ENCODE measurements at regions not wholly inside any gene's neighbourhood (a gene's known extent, or its start where the extent isn't known, plus 50 kb on each side); places are given as distances from the start of the nearest gene placed in this dataset.

DNA sequence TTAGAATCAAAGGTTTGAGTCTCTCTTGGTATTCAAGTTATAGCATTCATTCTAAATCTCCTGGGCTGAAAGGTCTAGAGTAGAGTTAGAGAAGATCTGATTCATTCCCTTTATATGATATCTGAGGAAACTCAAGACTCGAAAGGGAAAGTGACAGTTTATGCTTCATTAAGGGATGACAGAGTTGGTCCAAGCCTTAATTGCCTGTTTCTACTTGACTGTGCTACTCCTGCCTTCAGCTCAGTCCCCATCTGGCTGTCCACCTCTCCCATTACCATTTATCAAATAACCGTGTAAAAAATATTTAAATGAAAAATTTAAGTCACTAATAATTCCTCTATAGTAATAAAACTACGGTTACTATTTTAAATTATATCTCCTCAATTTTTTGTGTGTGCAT lies 537.1 kb upstream of the MEX3C start:
- no peak for DNase-seq

- DNase-seq, result no peak
These were observed 541.7 kb upstream of the MEX3C start for GRCh38 chr18:51739044-51739666.

DNA sequence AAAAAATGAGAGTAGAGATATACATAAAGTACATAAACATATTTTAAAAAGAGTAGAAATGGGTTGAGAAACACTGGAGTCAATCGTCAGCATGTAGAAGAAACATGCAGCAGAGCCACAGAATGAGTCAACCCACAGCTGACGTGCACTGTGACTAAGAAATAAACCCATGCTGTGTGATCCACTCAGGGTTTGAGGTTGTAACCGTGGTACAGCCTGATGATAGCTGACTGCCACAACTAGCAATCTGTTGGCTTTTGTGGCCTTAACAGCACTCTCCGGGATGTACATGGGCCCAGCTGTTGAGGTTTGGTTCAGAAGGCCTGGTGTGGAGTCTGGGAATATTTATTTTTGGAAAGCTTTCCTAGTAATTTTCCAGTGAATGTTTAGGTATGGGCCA lies 554.4 kb upstream of the MEX3C start:
- no peak for DNase-seq

- DNase-seq, result no peak
These were observed 556.0 kb upstream of the MEX3C start for GRCh38 chr18:51753365-51754057.

DNA sequence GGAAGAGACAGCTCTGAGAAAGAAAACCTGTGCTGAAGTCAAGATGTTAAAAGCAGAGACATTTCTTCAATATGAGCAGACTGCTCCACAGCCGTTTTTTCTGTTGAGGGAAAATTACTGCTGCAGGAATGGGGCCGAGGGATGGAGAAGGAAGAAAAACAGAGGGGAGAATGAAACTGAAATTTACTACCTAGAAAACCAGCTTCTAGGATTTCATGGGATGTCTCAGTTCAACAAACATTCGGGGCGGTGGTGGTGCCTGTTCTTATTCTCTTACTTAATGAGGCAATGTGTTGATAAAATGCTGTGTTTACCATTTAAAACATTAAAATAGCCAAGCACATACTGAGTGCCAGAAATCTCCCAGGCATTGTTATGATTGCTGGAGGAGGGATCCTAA lies 557.1 kb upstream of the MEX3C start:
- no peak for DNase-seq

DNA sequence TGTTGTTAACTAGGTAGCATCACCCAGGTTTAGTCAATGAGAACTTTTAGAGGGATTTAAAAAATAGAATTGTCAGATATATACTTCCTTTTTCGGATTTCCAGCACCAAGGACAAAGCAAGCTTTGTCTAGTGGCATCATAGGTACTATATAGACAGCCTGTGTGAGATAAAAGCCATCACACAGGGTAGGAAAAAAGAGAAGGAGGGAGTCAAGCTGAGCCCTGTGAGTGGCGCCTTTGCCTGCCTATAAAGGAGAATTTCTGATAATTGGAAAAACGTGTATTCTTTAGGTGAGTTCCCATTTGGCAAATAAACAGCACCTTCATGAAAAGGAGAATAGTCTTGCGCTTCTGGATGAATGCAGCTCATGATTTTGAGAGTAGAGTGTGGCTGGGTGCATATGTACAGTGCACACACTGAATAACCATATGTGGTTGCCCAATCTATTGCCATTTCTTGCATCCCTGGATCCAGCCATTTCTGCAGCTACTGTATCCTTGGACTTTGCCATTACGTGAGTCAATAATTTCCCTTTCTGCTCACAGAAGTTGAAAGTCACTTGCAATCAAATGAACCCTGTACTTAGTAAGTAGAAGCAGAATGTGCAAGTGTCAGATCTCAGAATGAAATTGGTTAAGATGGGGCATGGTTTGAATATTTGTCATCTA lies 559.9 kb upstream of the MEX3C start:
- DNase-seq, result no peak

DNA sequence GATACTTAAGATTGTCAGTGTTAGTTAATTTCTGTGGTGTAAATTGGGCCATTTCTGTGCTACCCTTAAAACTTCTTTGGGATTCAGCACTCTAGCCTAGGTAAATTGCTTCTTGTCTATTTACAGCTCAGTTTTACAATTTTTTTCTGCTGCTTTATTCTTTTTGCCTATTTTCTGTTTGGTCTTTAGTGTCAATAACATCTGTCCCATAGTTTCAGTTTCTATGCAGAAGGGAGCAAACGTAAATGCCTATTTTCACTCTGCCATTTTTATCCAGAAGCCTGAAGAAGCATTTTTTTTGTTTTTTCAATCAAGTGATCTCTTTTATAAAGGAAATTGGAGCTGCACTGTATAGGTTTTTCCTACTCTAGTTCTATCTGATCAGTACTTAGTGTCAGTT lies 564.9 kb upstream of the MEX3C start:
- no peak for DNase-seq

DNA sequence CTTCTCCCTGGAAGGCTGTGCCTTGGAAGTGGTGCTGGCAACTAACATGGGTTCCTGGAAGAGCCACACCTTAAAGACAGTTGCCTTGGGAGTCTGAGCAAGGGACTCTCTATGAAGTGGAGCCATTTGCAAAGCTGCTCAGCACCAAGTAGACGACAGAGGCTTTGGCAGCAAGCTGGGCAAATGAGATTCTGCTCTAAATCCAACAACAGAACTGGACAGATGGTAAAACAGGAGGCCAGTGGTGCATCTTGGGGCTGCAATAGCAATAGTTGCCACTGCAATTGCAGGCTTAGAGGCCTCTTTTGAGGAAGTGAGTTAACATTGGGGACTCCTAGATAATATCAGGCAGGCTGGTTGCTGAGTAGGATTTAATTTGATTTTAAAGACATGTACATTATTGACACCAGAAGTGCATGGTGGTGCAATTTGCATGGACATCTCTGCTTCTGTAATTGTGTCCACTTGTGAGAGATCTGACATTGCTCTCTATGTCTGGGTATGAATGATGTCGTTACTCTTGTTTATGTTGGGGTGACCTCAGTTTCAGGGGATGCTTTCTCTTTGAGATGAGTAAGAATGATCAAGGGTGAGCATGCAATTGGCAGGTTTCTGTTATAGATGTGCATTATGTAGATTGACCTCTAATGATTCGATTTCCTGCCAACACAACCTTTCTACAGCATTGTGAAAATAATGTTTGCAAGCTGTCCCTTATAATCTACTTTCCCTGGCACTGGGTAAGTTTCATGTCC lies 568.3 kb upstream of the MEX3C start:
- DNase-seq, result no peak

DNA sequence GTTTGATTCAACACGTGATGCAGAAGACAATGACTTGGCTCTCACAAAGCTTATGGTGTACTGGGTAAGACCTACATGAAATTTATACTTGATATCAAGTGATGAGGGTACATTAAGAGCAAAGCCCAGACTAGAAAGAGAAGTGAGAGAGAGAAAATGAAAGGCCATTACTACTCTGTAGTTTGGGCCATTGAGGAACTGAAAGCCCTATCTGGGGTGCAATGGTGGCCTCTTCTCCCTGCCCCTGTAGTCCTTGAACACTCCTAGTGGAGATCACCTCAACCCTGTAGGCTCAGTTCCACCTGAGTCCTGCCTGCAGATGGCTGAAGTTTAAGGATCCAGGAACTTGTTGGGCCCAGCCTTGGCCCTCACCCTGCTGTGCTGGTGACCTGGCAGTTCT lies 569.8 kb upstream of the MEX3C start:
- DNase-seq, result no peak

DNA sequence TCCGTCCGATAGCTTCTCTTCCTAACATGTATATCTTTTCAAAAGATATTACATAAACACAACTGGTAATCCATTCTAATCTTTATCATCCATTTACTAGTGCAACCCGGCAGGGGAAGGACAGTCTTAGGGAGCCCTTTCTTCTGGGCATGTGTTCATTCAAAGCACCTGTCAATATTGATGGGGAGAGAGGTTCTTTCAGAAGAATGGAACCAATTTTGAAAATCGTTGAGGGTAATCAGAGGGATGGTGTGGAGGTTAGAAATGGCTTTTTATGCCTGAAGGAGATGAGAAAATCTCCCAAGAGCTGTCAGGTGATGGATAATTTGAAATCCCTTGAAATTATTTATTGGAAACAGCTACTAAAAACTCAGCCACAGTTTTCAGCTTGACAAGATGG lies 561.9 kb upstream of the DCC start:
- DNase-seq, result no peak

DNA sequence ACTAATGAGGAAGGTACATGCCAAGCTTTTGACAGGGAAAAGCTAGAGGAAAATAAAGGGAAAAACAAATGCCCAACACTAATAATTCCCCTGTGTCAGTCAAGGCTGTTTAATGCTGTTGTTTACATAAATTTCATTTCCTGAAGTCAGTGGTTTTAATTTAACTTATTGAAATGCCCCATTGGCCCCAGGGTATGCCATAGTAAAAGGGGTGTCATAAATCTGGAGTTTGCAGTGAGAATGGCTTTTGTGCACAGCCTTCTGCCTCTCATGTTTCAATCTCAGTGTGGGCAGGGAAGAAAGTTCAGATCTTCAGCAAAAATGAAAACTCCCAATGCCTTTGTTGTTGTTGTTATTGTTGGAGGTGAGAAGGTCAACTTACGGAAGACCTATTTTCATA lies 550.1 kb upstream of the DCC start:
- no peak for DNase-seq

GRCh38 chr18:51801514-51801913 lies 538.5 kb upstream of the DCC start:
- DNase-seq, result no peak

DNA sequence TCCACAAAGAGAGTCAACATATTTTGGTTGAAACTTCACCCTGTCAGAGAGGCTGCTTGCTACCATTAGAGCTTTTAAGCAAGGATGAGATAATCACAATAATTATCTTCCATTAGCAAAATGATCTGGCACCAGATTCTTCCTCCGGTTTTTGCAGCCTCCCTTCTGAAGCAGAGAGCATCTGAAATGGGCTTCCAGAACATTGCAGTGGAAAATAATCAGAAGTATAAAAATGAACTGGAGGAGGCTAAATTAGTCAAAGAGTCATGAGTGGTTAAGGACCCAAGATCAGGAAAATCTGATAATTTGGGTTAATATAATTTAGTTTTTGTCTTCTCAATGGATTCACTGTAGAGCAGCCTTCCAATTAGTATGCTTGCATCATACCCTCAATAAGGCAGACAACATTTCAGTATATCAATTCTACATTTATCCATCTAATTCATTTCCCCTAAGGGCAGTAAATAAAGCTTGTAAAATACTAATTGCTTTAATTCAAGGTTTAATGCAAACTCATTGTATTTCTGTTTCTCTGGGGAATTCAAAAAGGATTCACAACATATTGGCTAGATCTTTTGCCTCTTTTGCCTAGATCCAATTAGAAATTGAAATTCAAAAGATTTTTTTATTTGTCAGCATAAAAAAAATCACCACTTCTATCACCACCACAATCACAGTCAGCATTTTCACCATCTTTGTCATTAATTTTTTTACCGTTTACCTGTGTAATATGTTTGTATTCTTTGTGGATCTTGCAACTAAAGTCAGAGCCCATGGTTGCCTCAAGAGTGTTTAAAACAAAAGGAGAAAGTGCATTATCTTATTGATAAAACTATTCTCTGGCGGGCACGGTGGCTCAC lies 537.2 kb upstream of the DCC start:
- DNase-seq, result no peak

DNA sequence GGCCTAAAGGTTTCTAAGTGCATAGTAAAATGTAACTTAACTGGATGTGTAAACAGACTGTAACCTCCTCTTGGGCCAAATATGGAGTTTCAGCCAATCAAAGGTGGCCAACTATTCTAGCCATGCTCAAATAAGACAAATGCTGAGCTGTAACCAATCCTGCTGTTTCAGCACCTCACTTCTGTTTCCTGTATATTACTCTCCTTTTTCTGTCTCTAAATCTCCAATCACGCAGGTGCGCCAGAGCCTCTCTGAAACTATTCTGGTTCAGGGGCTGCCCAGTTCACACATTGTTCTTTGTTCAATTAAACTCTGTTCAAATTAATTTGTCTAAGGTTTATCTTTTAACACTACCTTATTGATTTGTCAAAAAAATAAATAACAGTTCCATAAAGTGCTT lies 532.7 kb upstream of the DCC start:
- no peak for DNase-seq

GRCh38 chr18:51811883-51812282 lies 528.1 kb upstream of the DCC start:
- DNase-seq, result no peak

DNA sequence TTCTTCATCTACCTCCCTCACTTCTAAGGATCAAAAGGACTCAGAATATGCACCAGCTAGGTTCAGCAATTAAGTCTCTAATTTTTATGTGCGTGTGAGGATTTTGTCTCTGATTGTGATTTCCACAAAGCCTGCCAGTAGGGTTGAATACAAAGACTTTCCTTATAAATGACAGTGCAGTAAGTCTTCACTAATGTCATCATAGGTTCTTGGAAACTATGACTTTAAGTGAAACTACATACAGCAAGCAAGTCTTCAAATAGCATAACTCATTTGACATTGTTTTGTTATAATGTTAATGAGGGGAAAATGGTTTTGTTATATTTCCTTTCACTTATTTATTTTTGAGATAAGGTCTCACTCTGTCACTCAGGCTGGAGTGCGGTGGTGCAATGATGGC lies 526.3 kb upstream of the DCC start:
- DNase-seq, result no peak

DNA sequence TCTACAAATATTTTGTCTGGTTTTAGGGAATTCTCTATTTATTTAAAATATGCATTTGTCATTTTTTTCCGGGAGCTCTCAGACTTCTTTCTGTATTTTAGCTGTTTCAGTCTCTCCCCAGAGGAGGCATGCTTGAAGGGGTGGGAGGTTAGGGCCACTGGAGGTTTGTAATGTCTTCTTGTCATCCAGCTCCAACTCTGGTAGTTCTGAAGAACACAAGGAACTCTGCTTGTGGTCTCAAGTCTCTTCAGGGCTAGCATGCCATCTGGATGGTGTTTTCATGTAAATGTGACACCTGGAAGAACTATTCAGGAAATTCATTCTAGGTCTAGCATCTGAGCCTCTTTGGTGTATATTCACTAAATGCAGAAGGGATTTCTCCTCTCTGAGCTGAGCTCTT lies 518.4 kb upstream of the DCC start:
- DNase-seq, result no peak

- DNase-seq, result no peak
These were observed 515.3 kb upstream of the DCC start for GRCh38 chr18:51824746-51825145.

- no peak for DNase-seq
These were observed 506.1 kb upstream of the DCC start for GRCh38 chr18:51833850-51834249.

DNA sequence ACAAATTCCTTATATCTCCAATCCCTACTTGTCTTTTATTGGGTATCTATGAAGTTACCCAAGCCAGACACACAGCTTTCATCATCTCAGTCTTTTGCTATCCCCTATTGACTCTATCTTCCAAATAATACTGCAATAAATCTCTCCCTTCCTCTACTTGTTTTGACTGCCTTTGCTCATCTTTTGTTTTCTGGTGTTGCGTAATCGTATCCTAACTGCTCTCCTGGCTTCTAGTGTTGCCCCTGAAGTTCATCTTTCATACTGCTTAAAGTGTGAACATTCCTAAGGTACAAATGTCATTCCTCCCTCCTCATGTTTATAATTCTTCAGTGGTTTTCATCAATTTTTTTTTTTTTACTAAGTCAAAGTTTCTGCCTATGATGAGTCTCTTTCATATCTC lies 491.3 kb upstream of the DCC start:
- no peak for DNase-seq

- DNase-seq, result no peak
These were observed 487.3 kb upstream of the DCC start for GRCh38 chr18:51852681-51853080.

DNA sequence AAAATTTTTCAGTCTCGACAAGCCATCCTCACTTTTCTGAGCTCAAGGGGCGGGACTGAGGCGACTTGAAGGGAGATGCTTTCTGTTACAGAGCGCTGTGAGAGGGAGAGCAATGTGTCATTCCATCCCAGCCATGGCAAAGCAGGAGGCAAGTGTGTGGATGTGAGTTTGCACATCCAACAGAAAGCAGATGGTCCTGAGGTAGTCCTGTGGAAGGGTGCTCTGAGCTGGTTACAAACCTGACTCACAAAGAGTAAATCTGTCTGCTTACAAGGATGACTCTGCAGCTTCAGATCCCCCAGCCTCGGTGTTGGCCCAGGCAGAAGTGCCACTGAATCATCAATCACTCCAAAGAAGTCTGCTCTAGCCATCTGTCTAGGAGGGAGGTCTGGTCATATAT lies 482.0 kb upstream of the DCC start:
- DNase-seq, result no peak

DNA sequence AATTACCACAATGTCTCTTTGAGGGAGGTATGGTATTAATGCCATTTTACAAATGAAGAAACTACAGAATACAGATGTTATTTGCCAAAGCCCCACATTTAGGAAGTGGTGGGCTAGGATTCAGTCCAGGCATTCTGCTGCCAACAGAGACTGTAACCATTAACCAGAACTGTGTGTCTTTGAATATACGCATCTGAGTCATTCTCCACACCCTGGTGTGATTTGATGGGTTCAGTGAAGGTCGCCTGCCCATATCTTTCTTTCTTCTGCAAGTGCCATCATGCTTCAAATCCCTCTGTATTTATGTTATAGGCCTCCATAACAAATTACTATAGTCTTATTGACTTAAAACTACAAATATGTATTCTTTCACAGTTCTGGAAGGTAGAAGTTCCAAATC lies 479.0 kb upstream of the DCC start:
- no peak for DNase-seq

Data from activated gamma-delta T cell (primary cell).